GM06990 (cell line): ENCODE measurements at regions not wholly inside any gene's neighbourhood (a gene's known extent, or its start where the extent isn't known, plus 50 kb on each side); places are given as distances from the start of the nearest gene placed in this dataset.

Experiments
- DNase-seq: peaks from one replicate; pipeline ENCODE4 v3.0.0-alpha.2; 2011; ENCODE audit not compliant: insufficient read length; ENCODE audit errors: extremely low read depth
- H3K27me3 ChIP-seq: replicated peaks from 2 replicates; pipeline ENCODE4 v1.6.0; 2011; ENCODE audit warnings: low read length; ENCODE audit not compliant: control insufficient read depth, insufficient read depth
- H3K36me3 ChIP-seq: 2 replicates; pipeline ENCODE4 v1.5.1; 2011; ENCODE audit warnings: low read length; ENCODE audit not compliant: control insufficient read depth, insufficient read depth
- H3K4me3 ChIP-seq: replicated peaks from 2 replicates; pipeline ENCODE4 v1.5.1; 2011; ENCODE audit warnings: low read depth, mild to moderate bottlenecking, control low read depth, low read length
- TF ChIP-seq, protein P1 (sequence below): IDR thresholded peaks from 2 replicates; pipeline ENCODE4 v1.5.1; 2011; ENCODE audit warnings: low read length, control low read depth, mild to moderate bottlenecking, inconsistent platforms; ENCODE audit not compliant: insufficient read depth, poor library complexity, severe bottlenecking

DNA sequence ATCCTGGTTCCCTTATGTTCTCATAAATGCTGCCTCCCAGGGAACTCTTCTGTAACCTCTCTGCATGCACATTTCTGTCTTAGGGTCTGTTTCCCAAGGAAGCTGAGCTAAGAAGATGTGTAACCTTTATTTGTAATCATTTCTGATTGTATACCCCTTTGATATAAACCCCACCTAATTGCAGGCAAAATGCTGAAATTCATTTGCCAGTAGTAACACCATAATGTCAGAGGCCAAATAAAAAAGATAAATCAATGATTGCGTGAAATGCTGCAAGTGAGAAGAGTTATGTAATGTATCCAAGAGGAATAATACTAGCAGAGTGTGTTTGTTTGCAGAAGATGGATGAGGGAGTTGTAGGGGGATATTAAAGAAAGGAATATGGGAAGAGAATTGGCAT lies 822.6 kb upstream of the GRAMD2B start:
- Histone ChIP-seq H3K4me3 (no peak overlapping the region), H3K36me3 (no peaks in the 10 kb centered on the region), H3K27me3 (no peaks in the 10 kb centered on the region)
- DNase-seq = no peak
- TF ChIP-seq, protein P1, sequence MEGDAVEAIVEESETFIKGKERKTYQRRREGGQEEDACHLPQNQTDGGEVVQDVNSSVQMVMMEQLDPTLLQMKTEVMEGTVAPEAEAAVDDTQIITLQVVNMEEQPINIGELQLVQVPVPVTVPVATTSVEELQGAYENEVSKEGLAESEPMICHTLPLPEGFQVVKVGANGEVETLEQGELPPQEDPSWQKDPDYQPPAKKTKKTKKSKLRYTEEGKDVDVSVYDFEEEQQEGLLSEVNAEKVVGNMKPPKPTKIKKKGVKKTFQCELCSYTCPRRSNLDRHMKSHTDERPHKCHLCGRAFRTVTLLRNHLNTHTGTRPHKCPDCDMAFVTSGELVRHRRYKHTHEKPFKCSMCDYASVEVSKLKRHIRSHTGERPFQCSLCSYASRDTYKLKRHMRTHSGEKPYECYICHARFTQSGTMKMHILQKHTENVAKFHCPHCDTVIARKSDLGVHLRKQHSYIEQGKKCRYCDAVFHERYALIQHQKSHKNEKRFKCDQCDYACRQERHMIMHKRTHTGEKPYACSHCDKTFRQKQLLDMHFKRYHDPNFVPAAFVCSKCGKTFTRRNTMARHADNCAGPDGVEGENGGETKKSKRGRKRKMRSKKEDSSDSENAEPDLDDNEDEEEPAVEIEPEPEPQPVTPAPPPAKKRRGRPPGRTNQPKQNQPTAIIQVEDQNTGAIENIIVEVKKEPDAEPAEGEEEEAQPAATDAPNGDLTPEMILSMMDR = no peak

DNA sequence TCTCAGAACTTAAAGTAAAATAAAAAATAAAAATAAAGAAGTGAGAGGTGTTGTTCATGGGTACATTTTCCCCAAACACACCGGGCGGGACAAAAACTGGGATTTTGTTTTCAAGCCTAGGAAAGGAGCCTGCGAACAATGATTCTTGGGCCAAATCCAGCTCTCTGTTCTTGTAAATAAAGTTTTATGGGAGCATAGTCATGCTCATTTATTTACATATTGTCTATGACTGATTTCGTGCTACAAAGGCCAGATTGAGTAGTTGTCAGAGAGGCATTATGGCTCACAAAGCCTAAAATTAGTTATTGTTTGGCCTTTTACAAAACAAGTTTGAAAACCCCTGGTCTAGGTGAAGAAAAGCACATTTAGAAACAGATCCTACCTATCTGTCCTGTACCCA lies 821.0 kb upstream of the GRAMD2B start:
- no peaks in the 10 kb centered on the region for H3K36me3 ChIP-seq
- no peak for DNase-seq
- H3K27me3 ChIP-seq = no peaks in the 10 kb centered on the region; the same call in 1 of the 2 replicates
- TF ChIP-seq, protein P1 = no peak
- H3K4me3 ChIP-seq = no peak overlapping the region

DNA sequence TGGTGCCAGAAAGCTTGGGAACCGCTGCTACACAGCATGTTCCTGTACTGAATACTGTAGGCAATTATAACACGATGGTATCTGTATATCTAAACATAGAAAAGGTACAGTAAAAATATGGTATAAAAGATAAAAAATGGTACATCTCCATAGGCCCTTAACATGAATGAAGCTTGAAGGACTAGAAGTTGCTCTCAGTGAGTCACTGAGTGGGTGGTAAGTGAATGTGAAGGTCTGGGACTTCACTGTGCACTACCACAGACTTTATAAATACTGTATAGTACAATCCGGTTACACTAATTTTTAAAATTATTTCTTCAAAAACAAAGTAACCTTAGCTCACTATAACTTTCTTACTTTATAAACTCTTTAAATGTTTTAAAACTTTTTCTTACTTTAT lies 819.9 kb upstream of the GRAMD2B start:
- DNase-seq = no peak
- Histone ChIP-seq H3K4me3 (no peak overlapping the region), H3K27me3 (no peaks in the 10 kb centered on the region; the same call in 1 of the 2 replicates), H3K36me3 (no peaks in the 10 kb centered on the region)
- TF ChIP-seq, protein P1 = no peak

DNA sequence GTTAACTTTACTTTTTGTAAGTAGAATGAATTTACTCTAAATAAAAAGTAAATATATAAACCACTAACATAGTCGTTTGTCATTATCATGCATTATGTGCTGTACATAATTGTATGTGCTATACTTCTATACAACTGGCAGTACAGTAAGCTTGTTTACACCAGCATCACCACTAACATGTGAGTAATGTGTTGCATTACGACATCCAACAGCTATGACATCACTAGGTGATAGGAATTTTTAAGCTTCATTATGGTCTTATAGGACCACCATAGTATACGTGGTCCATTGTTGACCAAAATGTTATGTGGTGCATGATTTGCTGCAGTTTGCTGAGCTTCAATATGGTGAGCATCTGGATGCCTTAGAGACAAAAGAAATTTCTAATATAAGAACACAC lies 819.1 kb upstream of the GRAMD2B start:
- DNase-seq = no peak
- no peak overlapping the region for H3K4me3 ChIP-seq
- TF ChIP-seq, protein P1 = no peak
- no peaks in the 10 kb centered on the region; the same call in 1 of the 2 replicates for H3K27me3 ChIP-seq
- H3K36me3 ChIP-seq = no peaks in the 10 kb centered on the region

DNA sequence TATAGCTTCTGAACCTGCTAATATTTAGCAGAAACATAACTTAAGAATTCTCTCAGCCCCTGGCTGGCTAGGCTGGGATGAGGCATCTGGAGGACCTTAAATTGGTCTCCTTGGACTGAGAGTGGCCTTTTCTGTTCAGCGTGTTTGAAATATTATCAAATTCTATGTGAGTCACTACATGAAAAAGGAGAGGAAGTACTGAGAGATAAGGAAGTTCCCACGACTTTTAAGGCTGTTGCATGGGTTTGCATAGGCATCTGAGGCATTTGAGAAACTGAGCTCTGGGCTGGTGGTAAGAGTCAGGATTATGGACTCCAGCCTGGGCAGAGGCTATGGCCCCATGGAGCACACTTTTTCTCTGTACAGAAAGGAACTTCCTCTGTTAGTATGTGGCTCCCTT lies 816.2 kb upstream of the GRAMD2B start:
- TF ChIP-seq, protein P1 = no peak
- no peak for DNase-seq
- H3K4me3 ChIP-seq = no peak overlapping the region
- no peaks in the 10 kb centered on the region for H3K36me3 ChIP-seq
- no peaks in the 10 kb centered on the region; the same call in 1 of the 2 replicates for H3K27me3 ChIP-seq

DNA sequence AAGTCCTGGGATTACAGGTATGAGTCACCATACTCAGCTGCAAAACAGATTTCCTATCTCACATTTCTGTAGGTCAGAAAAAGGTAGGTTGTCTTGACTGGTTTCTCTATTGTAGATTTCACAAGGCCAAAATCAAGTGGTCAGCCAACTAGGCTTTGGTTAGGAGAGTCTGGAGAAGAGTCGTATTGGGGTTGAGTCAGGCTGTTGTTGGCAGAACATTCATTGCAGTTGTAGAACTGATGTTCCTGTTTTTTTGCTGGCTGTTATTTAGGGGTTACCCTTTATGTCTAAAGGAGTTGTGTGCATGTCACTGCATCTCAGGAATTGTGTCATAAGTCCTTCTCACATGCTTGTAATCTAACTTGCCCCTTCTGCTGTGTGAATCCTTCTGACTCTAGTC lies 814.2 kb upstream of the GRAMD2B start:
- DNase-seq = no peak
- H3K36me3 ChIP-seq = no peaks in the 10 kb centered on the region
- H3K27me3 ChIP-seq = no peaks in the 10 kb centered on the region; the same call in 1 of the 2 replicates
- TF ChIP-seq, protein P1 = no peak
- H3K4me3 ChIP-seq = no peak overlapping the region
